SK-N-SH (cell line): ENCODE measurements at regions not wholly inside any gene's neighbourhood (a gene's known extent, or its start where the extent isn't known, plus 50 kb on each side); places are given as distances from the start of the nearest gene placed in this dataset.

ENCODE experiments used
- CTCF ChIA-PET: fragments of 300-600, 350-600 bp; formaldehyde crosslinking; extraction: SDS; loops from one replicate; lab custom pipeline; 2021; lab: Yijun Ruan, JAX
- POLR2A ChIA-PET: fragments of 350-600 bp; sonication (Branson Sonifier 250); formaldehyde crosslinking; extraction: SDS; loops from one replicate; lab custom pipeline; 2020; ENCODE audit warnings: antibody characterized with exemption, inconsistent platforms; lab: Yijun Ruan, JAX
- DNase-seq: peaks from one replicate; pipeline ENCODE4 v3.0.0; 2012
- H2AFZ ChIP-seq: fragments of 200-600 bp; sonication (generic); 2 replicates; pipeline ENCODE4 v1.8.1; 2016; ENCODE audit warnings: antibody characterized with exemption, mild to moderate bottlenecking, low read depth
- H3F3A ChIP-seq: fragments of 200-600 bp; sonication (generic); replicated peaks from 2 replicates; pipeline ENCODE3; 2016; ENCODE audit warnings: antibody characterized with exemption, mild to moderate bottlenecking; ENCODE audit not compliant: insufficient read depth
- H3K27ac ChIP-seq, 2 experiments: fragments of 200-500 bp in 1 of 2; fragments of 200-600 bp in 1 of 2; sonication (Bioruptor generic) in 1 of 2; sonication (generic), shearing (Covaris generic) in 1 of 2; 2 replicates each; pipeline versions ENCODE4 v1.5.1 to v1.6.1; 2014 to 2016; ENCODE audit warnings: low read depth in 2 of 2, inconsistent platforms in 1 of 2, low read length in 1 of 2, mild to moderate bottlenecking in 1 of 2, mixed read lengths in 1 of 2
- H3K27me3 ChIP-seq: fragments of 200-600 bp; sonication (generic), shearing (Covaris generic); 2 replicates; pipeline ENCODE4 v1.6.1; 2016; ENCODE audit warnings: mixed run types; ENCODE audit not compliant: insufficient read depth
- H3K36me3 ChIP-seq, 2 experiments: fragments of 200-500 bp in 1 of 2; fragments of 200-600 bp in 1 of 2; sonication (Bioruptor generic) in 1 of 2; sonication (generic) in 1 of 2; replicated peaks in 1 of 2; 2 replicates each; pipeline versions ENCODE3 to v1.5.1; 2014 to 2016; ENCODE audit warnings: low read length in 1 of 2, mild to moderate bottlenecking in 1 of 2; ENCODE audit not compliant: insufficient read depth in 2 of 2, control insufficient read depth in 1 of 2
- H3K4me1 ChIP-seq, 2 experiments: fragments of 200-500 bp in 1 of 2; fragments of 200-600 bp in 1 of 2; sonication (Bioruptor generic) in 1 of 2; sonication (generic), shearing (Covaris generic) in 1 of 2; 2 replicates each; pipeline versions ENCODE4 v1.5.1 to v1.6.1; 2014 to 2016; ENCODE audit warnings: low read depth in 1 of 2, low read length in 1 of 2, mixed run types in 1 of 2; ENCODE audit not compliant: insufficient read depth in 2 of 2, control insufficient read depth in 1 of 2
- H3K4me2 ChIP-seq: fragments of 200-600 bp; sonication (generic), shearing (Covaris generic); 2 replicates; pipeline ENCODE4 v1.6.1; 2017; ENCODE audit warnings: mixed run types
- H3K4me3 ChIP-seq, 2 experiments: fragments of 200-500 bp in 1 of 2; fragments of 200-600 bp in 1 of 2; sonication (Bioruptor generic) in 1 of 2; sonication (generic), shearing (Covaris generic) in 1 of 2; 2 replicates each; pipeline versions ENCODE4 v1.5.1 to v1.8.1; 2014 to 2016; ENCODE audit warnings: low read depth in 2 of 2, inconsistent platforms in 1 of 2, low read length in 1 of 2, mild to moderate bottlenecking in 1 of 2, mixed read lengths in 1 of 2, moderate library complexity in 1 of 2
- H3K79me2 ChIP-seq: fragments of 200-600 bp; sonication (generic); 2 replicates; pipeline ENCODE4 v1.8.1; 2017; ENCODE audit warnings: mild to moderate bottlenecking; ENCODE audit not compliant: insufficient read depth
- H3K9ac ChIP-seq: fragments of 200-600 bp; sonication (generic); 2 replicates; pipeline ENCODE4 v1.6.1; 2017; ENCODE audit warnings: mixed run types
- H3K9me2 ChIP-seq: fragments of 200-600 bp; sonication (generic); 2 replicates; pipeline ENCODE4 v1.6.1; 2017; ENCODE audit warnings: mixed run types
- H3K9me3 ChIP-seq: fragments of 200-600 bp; sonication (generic); 2 replicates; pipeline ENCODE4 v1.6.1; 2017; ENCODE audit warnings: mixed run types, mild to moderate bottlenecking, moderate library complexity
- H4K20me1 ChIP-seq: fragments of 200-600 bp; sonication (generic); 2 replicates; pipeline ENCODE4 v1.6.1; 2017; ENCODE audit warnings: mild to moderate bottlenecking, mixed run types; ENCODE audit not compliant: insufficient read depth
- EP300 ChIP-seq, 2 experiments: IDR thresholded peaks; 2 replicates each; pipeline versions ENCODE4 v1.4.0 to v1.6.1; 2012; ENCODE audit warnings: borderline replicate concordance in 1 of 2, low read depth in 1 of 2, low read length in 1 of 2
- FOSL2 ChIP-seq: IDR thresholded peaks from 2 replicates; pipeline ENCODE4 v1.4.0; 2012; ENCODE audit warnings: low read depth, mild to moderate bottlenecking, moderate library complexity, borderline replicate concordance
- FOXJ3 ChIP-seq: sonication (generic); formaldehyde crosslinking; IDR thresholded peaks from 2 replicates; pipeline ENCODE4 v1.5.1; 2020; ENCODE audit warnings: mild to moderate bottlenecking, missing genetic modification reagents
- FOXM1 ChIP-seq: IDR thresholded peaks from 2 replicates; pipeline ENCODE4 v1.4.0; 2012; ENCODE audit warnings: low read depth, mild to moderate bottlenecking
- MEF2A ChIP-seq: IDR thresholded peaks from 2 replicates; pipeline ENCODE4 v1.4.0; 2012; ENCODE audit warnings: low read depth, borderline replicate concordance
- MXI1 ChIP-seq: IDR thresholded peaks from 2 replicates; pipeline ENCODE4 v1.6.1; 2012; ENCODE audit warnings: mild to moderate bottlenecking, low read depth, low read length, improper control_type of control experiment
- POLR2AphosphoS5 ChIP-seq: IDR thresholded peaks from 2 replicates; pipeline ENCODE4 v1.6.1; 2012; ENCODE audit warnings: low read depth, low read length
- RAD21 ChIP-seq: IDR thresholded peaks from 2 replicates; pipeline ENCODE4 v1.6.1; 2012; ENCODE audit warnings: mild to moderate bottlenecking, low read length
- RCOR1 ChIP-seq: fragments of 150-350 bp; IDR thresholded peaks from 2 replicates; pipeline ENCODE4 v1.6.1; 2017; ENCODE audit warnings: antibody characterized with exemption, low read length
- RFX5 ChIP-seq: IDR thresholded peaks from 2 replicates; pipeline ENCODE4 v1.6.1; 2012; ENCODE audit warnings: mild to moderate bottlenecking, improper control_type of control experiment, low read length
- RXRA ChIP-seq: IDR thresholded peaks from 2 replicates; pipeline ENCODE4 v1.4.0; 2012; ENCODE audit warnings: low read depth, mild to moderate bottlenecking, borderline replicate concordance
- SMC3 ChIP-seq: IDR thresholded peaks from 2 replicates; pipeline ENCODE4 v1.6.1; 2012; ENCODE audit warnings: low read depth, low read length, improper control_type of control experiment
- TCF12 ChIP-seq: IDR thresholded peaks from 2 replicates; pipeline ENCODE4 v1.4.0; 2012
- TEAD4 ChIP-seq: IDR thresholded peaks from 2 replicates; pipeline ENCODE4 v1.4.0; 2012; ENCODE audit warnings: mild to moderate bottlenecking, borderline replicate concordance; ENCODE audit not compliant: insufficient read depth
- YY1 ChIP-seq: IDR thresholded peaks from 2 replicates; pipeline ENCODE4 v1.4.0; 2012; ENCODE audit warnings: low read depth, mild to moderate bottlenecking
- WGBS: methylation state at CpG from one replicate; pipeline ENCODE4 v1.1.6; 2017; ENCODE audit warnings: low lambda C conversion rate; 5-methylcytosine and 5-hydroxymethylcytosine counted together
- TF ChIP-seq, protein P1 (sequence below): fragments of 150-350 bp; IDR thresholded peaks from 2 replicates; pipeline ENCODE4 v1.6.1; 2017; ENCODE audit warnings: antibody characterized with exemption, low read length, low read depth, borderline replicate concordance
- TF ChIP-seq, protein P2 (sequence below): IDR thresholded peaks from 2 replicates; pipeline ENCODE4 v1.4.0; 2012; ENCODE audit warnings: low read depth, borderline replicate concordance
- TF ChIP-seq, protein P3 (sequence below): IDR thresholded peaks from 2 replicates; pipeline ENCODE4 v1.4.0; 2012; ENCODE audit warnings: low read depth, borderline replicate concordance
- TF ChIP-seq, protein P4 (sequence below): fragments of 200-600 bp; sonication (generic); IDR thresholded peaks from 2 replicates; pipeline ENCODE4 v1.6.1; 2017; ENCODE audit warnings: antibody characterized with exemption, mild to moderate bottlenecking, moderate library complexity
- TF ChIP-seq, protein P5 (sequence below): fragments of 150-350 bp; IDR thresholded peaks from 2 replicates; pipeline ENCODE4 v1.6.1; 2016; ENCODE audit warnings: mild to moderate bottlenecking, low read depth, low read length

DNA sequence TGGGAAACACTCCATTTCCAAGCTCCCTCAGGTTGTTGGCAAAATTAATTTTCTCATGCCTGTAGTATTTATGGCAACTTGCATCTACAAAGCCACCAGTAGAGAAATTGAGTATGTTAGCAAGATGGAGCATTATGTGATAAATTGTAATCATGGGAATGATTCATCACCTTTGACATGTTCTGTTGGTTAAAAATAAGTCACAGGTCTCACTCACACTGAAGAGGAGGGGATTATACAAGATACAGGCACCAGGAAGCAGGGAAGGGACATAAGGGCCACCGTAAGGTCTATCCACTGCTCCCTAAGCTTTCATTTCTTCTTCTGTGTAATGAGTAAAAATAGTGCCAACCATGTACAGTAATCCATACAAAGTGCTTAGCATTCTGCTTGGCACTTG is 313.0 kb downstream of the GBA3 start (continued):
- TF ChIP-seq, protein P1, sequence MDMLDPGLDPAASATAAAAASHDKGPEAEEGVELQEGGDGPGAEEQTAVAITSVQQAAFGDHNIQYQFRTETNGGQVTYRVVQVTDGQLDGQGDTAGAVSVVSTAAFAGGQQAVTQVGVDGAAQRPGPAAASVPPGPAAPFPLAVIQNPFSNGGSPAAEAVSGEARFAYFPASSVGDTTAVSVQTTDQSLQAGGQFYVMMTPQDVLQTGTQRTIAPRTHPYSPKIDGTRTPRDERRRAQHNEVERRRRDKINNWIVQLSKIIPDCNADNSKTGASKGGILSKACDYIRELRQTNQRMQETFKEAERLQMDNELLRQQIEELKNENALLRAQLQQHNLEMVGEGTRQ = no peak
- TF ChIP-seq FOSL2 = no peak
- TF ChIP-seq YY1 = no peak
- TF ChIP-seq POLR2AphosphoS5 = no peak
- no peak for TF ChIP-seq RFX5
- TF ChIP-seq RCOR1 = no peak
- no peak for TF ChIP-seq FOXM1
- TF ChIP-seq, protein P2, sequence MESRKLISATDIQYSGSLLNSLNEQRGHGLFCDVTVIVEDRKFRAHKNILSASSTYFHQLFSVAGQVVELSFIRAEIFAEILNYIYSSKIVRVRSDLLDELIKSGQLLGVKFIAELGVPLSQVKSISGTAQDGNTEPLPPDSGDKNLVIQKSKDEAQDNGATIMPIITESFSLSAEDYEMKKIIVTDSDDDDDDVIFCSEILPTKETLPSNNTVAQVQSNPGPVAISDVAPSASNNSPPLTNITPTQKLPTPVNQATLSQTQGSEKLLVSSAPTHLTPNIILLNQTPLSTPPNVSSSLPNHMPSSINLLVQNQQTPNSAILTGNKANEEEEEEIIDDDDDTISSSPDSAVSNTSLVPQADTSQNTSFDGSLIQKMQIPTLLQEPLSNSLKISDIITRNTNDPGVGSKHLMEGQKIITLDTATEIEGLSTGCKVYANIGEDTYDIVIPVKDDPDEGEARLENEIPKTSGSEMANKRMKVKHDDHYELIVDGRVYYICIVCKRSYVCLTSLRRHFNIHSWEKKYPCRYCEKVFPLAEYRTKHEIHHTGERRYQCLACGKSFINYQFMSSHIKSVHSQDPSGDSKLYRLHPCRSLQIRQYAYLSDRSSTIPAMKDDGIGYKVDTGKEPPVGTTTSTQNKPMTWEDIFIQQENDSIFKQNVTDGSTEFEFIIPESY = no peak
- TF ChIP-seq RAD21 = no peak
- TF ChIP-seq RXRA = no peak
- TF ChIP-seq, all 33 proteins: peak for 0

DNA sequence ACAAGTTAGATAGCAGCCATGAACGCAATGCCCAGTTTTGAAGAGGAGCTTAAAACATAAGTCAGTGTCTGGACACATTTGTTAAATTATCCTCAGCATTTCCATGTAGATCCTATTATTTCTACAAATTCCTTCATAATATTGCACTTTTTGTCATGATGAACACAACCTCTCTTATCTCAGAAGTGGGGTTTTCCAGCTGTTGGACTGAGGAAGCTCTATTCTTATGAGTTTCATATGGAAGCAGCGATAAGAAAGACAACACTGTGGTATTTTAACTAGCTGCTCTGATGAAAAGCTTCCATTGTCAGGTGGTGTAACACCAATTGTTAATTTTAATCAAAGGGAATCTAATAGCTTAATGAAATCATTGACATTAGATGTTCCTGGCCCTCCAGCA is 308.7 kb downstream of the GBA3 start:
- Histone ChIP-seq H3K4me3 (no peak overlapping the region), H3K27ac (no peak overlapping the region), H3K9me2 (no peaks in the 10 kb centered on the region), H2AFZ (no peak overlapping the region), H3K9me3 (no peaks in the 10 kb centered on the region), H4K20me1 (no peaks in the 10 kb centered on the region), H3K4me2 (no peak overlapping the region), H3K79me2 (no peaks in the 10 kb centered on the region), H3K36me3 (no peaks in the 10 kb centered on the region), H3K9ac (no peak overlapping the region), H3F3A (no peaks in the 10 kb centered on the region), H3K27me3 (no peaks in the 10 kb centered on the region), H3K4me1 (no peaks in the 10 kb centered on the region)
- 9% methylated on average over 2 of the region's 2 CpGs for WGBS
- no peak for DNase-seq
- TF ChIP-seq EP300 (IDR thresholded peaks at IDR 0.05; ENCODE audit: borderline replicate concordance in 1 of 2, low read depth in 1 of 2, low read length in 1 of 2) = no peak
- TF ChIP-seq, protein P3, sequence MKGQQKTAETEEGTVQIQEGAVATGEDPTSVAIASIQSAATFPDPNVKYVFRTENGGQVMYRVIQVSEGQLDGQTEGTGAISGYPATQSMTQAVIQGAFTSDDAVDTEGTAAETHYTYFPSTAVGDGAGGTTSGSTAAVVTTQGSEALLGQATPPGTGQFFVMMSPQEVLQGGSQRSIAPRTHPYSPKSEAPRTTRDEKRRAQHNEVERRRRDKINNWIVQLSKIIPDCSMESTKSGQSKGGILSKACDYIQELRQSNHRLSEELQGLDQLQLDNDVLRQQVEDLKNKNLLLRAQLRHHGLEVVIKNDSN = no peak
- no peak for TF ChIP-seq TCF12
- no peak for TF ChIP-seq SMC3
- no peak for TF ChIP-seq FOSL2
- no peak for TF ChIP-seq RFX5
- TF ChIP-seq TEAD4 = no peak
- TF ChIP-seq, protein P4, sequence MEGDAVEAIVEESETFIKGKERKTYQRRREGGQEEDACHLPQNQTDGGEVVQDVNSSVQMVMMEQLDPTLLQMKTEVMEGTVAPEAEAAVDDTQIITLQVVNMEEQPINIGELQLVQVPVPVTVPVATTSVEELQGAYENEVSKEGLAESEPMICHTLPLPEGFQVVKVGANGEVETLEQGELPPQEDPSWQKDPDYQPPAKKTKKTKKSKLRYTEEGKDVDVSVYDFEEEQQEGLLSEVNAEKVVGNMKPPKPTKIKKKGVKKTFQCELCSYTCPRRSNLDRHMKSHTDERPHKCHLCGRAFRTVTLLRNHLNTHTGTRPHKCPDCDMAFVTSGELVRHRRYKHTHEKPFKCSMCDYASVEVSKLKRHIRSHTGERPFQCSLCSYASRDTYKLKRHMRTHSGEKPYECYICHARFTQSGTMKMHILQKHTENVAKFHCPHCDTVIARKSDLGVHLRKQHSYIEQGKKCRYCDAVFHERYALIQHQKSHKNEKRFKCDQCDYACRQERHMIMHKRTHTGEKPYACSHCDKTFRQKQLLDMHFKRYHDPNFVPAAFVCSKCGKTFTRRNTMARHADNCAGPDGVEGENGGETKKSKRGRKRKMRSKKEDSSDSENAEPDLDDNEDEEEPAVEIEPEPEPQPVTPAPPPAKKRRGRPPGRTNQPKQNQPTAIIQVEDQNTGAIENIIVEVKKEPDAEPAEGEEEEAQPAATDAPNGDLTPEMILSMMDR = no peak
- TF ChIP-seq, protein P5, sequence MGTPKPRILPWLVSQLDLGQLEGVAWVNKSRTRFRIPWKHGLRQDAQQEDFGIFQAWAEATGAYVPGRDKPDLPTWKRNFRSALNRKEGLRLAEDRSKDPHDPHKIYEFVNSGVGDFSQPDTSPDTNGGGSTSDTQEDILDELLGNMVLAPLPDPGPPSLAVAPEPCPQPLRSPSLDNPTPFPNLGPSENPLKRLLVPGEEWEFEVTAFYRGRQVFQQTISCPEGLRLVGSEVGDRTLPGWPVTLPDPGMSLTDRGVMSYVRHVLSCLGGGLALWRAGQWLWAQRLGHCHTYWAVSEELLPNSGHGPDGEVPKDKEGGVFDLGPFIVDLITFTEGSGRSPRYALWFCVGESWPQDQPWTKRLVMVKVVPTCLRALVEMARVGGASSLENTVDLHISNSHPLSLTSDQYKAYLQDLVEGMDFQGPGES = no peak
- no peak for TF ChIP-seq FOXJ3 (CRISPR knock-in tag)
- no peak for TF ChIP-seq MXI1
- TF ChIP-seq MEF2A = no peak
- POLR2A ChIA-PET = no interaction called here
- CTCF ChIA-PET = no interaction called here
